ENCODE measurements at regions not wholly inside any gene's neighbourhood (a gene's known extent, or its start where the extent isn't known, plus 50 kb on each side); places are given as distances from the start of the nearest gene placed in this dataset.

DNA sequence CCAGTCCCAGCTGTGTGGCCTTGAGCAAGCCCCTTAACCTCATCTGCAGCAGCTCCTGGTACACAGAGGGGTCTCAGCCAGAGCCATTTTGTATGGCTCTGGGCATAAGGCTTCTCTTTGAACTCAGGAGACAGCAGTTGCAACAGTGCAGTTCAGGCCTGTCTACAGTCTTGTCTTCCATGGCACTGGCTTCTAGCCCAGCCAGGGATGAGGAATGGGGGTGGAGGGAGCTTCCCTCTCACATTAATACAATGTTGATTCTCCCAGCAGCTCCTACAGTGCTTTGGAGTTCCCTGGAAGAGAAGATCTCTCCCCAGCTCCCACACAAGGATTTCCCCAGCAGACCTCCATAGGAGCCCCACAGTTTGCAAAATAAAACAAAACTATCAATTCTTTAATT lies 350.2 kb downstream of the BUD13 start:
- H3K9me3 Mint-ChIP-seq: peaks cover 3% of the 10 kb centered on the region
- H3K36me3 Mint-ChIP-seq (ENCODE audit: low read depth): no peaks in the 10 kb centered on the region
- no peak overlapping the region for H3K4me3 Mint-ChIP-seq
- H3K27ac Mint-ChIP-seq: no peak overlapping the region
- H3K4me1 Mint-ChIP-seq: peaks cover 32% of the 10 kb centered on the region
- TF ChIP-seq, protein P1, sequence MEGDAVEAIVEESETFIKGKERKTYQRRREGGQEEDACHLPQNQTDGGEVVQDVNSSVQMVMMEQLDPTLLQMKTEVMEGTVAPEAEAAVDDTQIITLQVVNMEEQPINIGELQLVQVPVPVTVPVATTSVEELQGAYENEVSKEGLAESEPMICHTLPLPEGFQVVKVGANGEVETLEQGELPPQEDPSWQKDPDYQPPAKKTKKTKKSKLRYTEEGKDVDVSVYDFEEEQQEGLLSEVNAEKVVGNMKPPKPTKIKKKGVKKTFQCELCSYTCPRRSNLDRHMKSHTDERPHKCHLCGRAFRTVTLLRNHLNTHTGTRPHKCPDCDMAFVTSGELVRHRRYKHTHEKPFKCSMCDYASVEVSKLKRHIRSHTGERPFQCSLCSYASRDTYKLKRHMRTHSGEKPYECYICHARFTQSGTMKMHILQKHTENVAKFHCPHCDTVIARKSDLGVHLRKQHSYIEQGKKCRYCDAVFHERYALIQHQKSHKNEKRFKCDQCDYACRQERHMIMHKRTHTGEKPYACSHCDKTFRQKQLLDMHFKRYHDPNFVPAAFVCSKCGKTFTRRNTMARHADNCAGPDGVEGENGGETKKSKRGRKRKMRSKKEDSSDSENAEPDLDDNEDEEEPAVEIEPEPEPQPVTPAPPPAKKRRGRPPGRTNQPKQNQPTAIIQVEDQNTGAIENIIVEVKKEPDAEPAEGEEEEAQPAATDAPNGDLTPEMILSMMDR (IDR thresholded peaks at IDR 0.05): no peak
- no peak for DNase-seq
- H3K27me3 Mint-ChIP-seq (ENCODE audit: low read depth, poor library complexity): peaks cover 7% of the 10 kb centered on the region

DNA sequence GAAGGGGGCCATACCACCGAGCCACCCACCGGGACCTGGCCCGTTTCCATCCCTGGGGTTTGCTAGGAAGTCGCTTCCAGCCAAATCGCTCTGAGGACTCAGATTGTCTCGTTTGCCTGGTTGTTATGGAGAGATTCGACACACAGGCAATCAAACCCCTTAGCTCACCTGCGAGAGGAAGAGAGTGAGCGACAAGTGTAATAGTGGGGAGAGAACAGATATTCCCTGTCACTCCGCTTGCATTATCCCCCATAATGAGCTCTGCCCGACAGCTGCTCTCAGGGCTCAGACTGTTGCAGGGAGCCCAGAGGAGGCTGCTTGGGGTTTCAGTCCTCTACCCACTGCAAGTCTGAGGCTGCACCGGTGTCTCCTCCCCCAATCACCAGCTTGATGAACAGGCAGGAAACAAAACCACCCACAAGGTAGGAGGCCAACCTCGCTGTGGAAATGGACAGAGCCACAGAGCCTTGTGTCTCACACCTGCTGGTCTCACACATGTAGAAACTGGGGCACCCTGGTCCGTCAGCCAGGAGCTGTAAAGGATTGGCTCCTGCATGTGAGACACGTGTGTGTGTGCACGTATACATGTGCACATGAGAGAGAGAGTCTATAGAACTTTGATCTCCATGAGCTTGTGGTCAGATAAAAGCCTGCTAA lies 351.1 kb downstream of the BUD13 start:
- TF ChIP-seq, protein P1 (IDR thresholded peaks at IDR 0.05): no peak
- peaks cover 3% of the 10 kb centered on the region for H3K9me3 Mint-ChIP-seq
- H3K4me3 Mint-ChIP-seq: no peak overlapping the region
- no peaks in the 10 kb centered on the region for H3K36me3 Mint-ChIP-seq (ENCODE audit: low read depth)
- no peak overlapping the region for H3K27ac Mint-ChIP-seq
- H3K4me1 Mint-ChIP-seq: peaks cover 29% of the 10 kb centered on the region
- H3K27me3 Mint-ChIP-seq (ENCODE audit: low read depth, poor library complexity): peaks cover 6% of the 10 kb centered on the region
- no peak for DNase-seq

DNA sequence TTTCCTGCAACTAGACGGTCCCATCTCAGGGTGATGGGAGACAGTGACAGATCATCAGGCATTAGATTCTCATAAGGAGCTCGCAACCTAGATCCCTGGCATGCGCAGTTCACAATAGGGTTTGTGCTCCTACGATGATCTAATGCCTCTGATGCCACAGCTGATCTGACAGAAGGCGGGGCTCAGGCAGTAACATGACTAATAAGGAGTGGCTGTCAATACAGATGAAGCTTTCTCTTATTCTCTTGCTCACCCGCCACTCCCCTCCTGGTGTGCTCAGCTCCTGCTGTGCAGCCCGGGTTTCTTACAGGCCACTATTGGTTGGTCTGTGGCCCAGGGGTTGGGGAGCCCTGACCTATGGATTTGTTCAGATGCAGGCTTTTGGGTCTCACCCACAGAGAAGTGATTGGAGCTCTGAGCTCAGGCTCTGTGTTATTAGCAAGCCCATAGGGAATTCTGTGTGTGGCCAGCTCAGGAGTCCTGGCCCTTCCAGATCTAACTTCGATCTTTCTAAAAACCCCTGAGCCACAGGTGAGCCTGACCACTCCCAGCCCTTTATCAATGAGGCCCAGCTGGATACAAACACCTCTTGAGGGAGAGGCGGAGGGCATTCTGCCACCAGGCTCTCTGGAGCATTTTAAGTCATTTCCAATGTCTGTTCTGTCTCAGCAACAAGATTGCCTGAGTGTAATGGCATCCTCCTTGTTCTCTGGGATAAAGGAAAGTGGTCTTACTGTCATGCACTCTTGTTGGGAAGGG lies 351.8 kb downstream of the BUD13 start:
- peaks cover 33% of the 10 kb centered on the region for H3K4me1 Mint-ChIP-seq
- H3K27ac Mint-ChIP-seq: no peak overlapping the region
- TF ChIP-seq, protein P1 (IDR thresholded peaks at IDR 0.05): no peak
- peaks cover 3% of the 10 kb centered on the region for H3K9me3 Mint-ChIP-seq
- no peak for DNase-seq
- peaks cover 4% of the 10 kb centered on the region for H3K27me3 Mint-ChIP-seq (ENCODE audit: low read depth, poor library complexity)
- H3K36me3 Mint-ChIP-seq (ENCODE audit: low read depth): no peaks in the 10 kb centered on the region
- no peak overlapping the region for H3K4me3 Mint-ChIP-seq

DNA sequence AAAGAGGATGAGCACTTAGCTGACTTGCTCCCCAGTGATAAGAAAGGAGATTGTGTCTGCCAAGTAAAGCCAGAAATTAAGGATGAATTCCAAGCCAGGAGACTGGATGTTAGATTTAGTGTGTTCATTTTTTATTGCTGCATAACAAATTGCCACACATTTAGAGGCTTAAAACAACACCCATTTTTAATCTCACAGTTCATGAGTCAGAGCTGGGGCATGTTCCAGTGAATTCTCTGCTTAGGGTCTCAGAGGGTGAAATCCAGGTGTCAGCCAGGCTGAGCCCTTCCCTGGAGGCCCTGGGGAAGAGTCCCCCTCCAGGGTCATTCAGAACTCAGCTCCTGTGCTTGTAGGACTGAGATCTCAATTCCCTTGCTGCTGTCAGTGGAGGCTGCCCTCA lies 352.8 kb downstream of the BUD13 start:
- peaks cover 7% of the 10 kb centered on the region for H3K27me3 Mint-ChIP-seq (ENCODE audit: low read depth, poor library complexity)
- DNase-seq: no peak
- TF ChIP-seq, protein P1 (IDR thresholded peaks at IDR 0.05): no peak
- H3K9me3 Mint-ChIP-seq: peaks cover 3% of the 10 kb centered on the region
- H3K27ac Mint-ChIP-seq: no peak overlapping the region
- H3K36me3 Mint-ChIP-seq (ENCODE audit: low read depth): no peaks in the 10 kb centered on the region
- H3K4me3 Mint-ChIP-seq: no peak overlapping the region
- peaks cover 40% of the 10 kb centered on the region for H3K4me1 Mint-ChIP-seq

DNA sequence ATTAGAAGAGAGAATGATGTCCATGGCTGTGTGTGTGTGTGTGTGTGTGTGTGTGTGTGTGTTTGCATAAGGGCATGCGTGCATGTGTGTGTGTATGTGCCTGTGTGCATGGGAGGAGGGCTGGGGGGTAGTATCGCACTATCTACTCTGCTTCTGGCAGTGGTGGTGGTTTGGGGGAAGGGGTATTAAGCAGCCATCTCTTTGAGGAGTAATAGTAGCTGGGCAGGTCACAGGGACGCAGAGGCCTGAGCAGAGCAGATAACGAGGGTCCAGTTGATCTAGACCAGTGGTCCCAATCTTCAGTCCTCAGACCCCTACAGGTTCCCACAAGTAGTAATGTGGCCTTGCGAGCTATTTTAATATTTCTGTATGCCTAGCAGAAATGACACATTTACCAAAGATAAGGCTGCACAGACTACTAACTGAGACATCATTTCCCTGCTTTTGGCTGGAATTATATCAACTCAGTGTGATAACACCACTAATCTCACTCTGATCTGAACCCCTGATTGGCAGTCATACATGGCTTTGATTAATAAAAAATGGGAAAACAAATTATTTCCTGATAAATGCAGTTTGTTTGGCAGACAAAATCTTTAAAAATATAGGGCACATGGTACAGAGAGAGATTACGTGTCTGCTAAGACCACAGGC lies 354.3 kb downstream of the BUD13 start:
- H3K36me3 Mint-ChIP-seq (ENCODE audit: low read depth): no peaks in the 10 kb centered on the region
- peaks cover 55% of the 10 kb centered on the region for H3K4me1 Mint-ChIP-seq
- DNase-seq: no peak
- peaks cover 3% of the 10 kb centered on the region for H3K9me3 Mint-ChIP-seq
- peaks cover 3% of the 10 kb centered on the region for H3K27me3 Mint-ChIP-seq (ENCODE audit: low read depth, poor library complexity)
- H3K27ac Mint-ChIP-seq: no peak overlapping the region
- TF ChIP-seq, protein P1 (IDR thresholded peaks at IDR 0.05): no peak
- no peak overlapping the region for H3K4me3 Mint-ChIP-seq

Data from nephron progenitor cell (in vitro differentiated cells).